SK-N-SH treated with all-trans-retinoic acid at 6 μM for 48 hours (cell line): ENCODE measurements at regions not wholly inside any gene's neighbourhood (a gene's known extent, or its start where the extent isn't known, plus 50 kb on each side); places are given as distances from the start of the nearest gene placed in this dataset.

ENCODE experiments used
- ATAC-seq: fragments of 200-7000 bp; cut with Tn5 transposase; 3 replicates; pipeline ENCODE4 v1.9.1; 2020; ENCODE audit warnings: mild to moderate bottlenecking, moderate library complexity
- ARNTL ChIP-seq: fragments of 450-650 bp; formaldehyde crosslinking; IDR thresholded peaks from 2 replicates; pipeline ENCODE4 v1.5.0; 2020; ENCODE audit warnings: low read depth, mild to moderate bottlenecking, moderate library complexity, borderline replicate concordance
- BACH2 ChIP-seq: fragments of 250-450 bp; sonication (Bioruptor Pico); IDR thresholded peaks from 2 replicates; pipeline ENCODE4 v1.9.0; 2021; ENCODE audit warnings: mild to moderate bottlenecking, borderline replicate concordance
- CREB5 ChIP-seq: fragments of 250-450 bp; sonication (Bioruptor Pico); IDR thresholded peaks from 2 replicates; pipeline ENCODE4 v1.5.1; 2020; ENCODE audit warnings: low read depth, mild to moderate bottlenecking, moderate library complexity
- CSRNP3 ChIP-seq: fragments of 250-450 bp; sonication (Bioruptor Pico); IDR thresholded peaks from 2 replicates; pipeline ENCODE4 v1.5.1; 2021; ENCODE audit warnings: mild to moderate bottlenecking, moderate library complexity
- ESRRG ChIP-seq: fragments of 250-450 bp; sonication (Bioruptor Pico); IDR thresholded peaks from 2 replicates; pipeline ENCODE4 v1.6.1; 2021; ENCODE audit warnings: mild to moderate bottlenecking
- GLIS3 ChIP-seq: fragments of 250-450 bp; sonication (Bioruptor Pico); IDR thresholded peaks from 2 replicates; pipeline ENCODE4 v1.5.0; 2020; ENCODE audit warnings: mild to moderate bottlenecking, moderate library complexity
- ISL1 ChIP-seq: fragments of 250-450 bp; sonication (Bioruptor Pico); IDR thresholded peaks from 2 replicates; pipeline ENCODE4 v2.1.2; 2022; ENCODE audit warnings: mild to moderate bottlenecking, moderate library complexity
- OSR1 ChIP-seq: fragments of 250-450 bp; sonication (Bioruptor Pico); IDR thresholded peaks from 2 replicates; pipeline ENCODE4 v1.8.0; 2022; ENCODE audit warnings: moderate library complexity, mild to moderate bottlenecking, inconsistent platforms
- PATZ1 ChIP-seq: fragments of 250-450 bp; sonication (Bioruptor Pico); IDR thresholded peaks from 2 replicates; pipeline ENCODE4 v1.8.0; 2020; ENCODE audit warnings: mild to moderate bottlenecking, moderate library complexity, borderline replicate concordance
- RARB ChIP-seq: fragments of 250-450 bp; sonication (Bioruptor Pico); IDR thresholded peaks from 2 replicates; pipeline ENCODE4 v1.8.0; 2021; ENCODE audit warnings: mild to moderate bottlenecking, moderate library complexity
- SNAI2 ChIP-seq: fragments of 250-450 bp; sonication (Bioruptor Pico); IDR thresholded peaks from 2 replicates; pipeline ENCODE4 v1.5.0; 2020; ENCODE audit warnings: mild to moderate bottlenecking, moderate library complexity
- TCF4 ChIP-seq: fragments of 250-450 bp; sonication (Bioruptor Pico); IDR thresholded peaks from 2 replicates; pipeline ENCODE4 v1.8.0; 2021; ENCODE audit warnings: mild to moderate bottlenecking, moderate library complexity, borderline replicate concordance
- TOX ChIP-seq: fragments of 250-450 bp; sonication (Bioruptor Pico); IDR thresholded peaks from 2 replicates; pipeline ENCODE4 v1.8.0; 2021; ENCODE audit warnings: mild to moderate bottlenecking, moderate library complexity, borderline replicate concordance
- TSHZ2 ChIP-seq: fragments of 250-450 bp; sonication (Bioruptor Pico); IDR thresholded peaks from 2 replicates; pipeline ENCODE4 v1.5.0; 2020; ENCODE audit warnings: mild to moderate bottlenecking, moderate library complexity
- ZC3H10 ChIP-seq: fragments of 250-450 bp; sonication (Bioruptor Pico); IDR thresholded peaks from 2 replicates; pipeline ENCODE4 v1.5.1; 2021; ENCODE audit warnings: mild to moderate bottlenecking, moderate library complexity
- ZFP3 ChIP-seq: fragments of 250-450 bp; sonication (Bioruptor Pico); IDR thresholded peaks from 2 replicates; pipeline ENCODE4 v1.5.0; 2020; ENCODE audit warnings: mild to moderate bottlenecking, moderate library complexity
- ZNF565 ChIP-seq: fragments of 450-650 bp; formaldehyde crosslinking; conservative IDR thresholded peaks from 2 replicates; pipeline ENCODE4 v1.5.0; 2020; ENCODE audit warnings: low read depth, mild to moderate bottlenecking, moderate library complexity
- ZNF70 ChIP-seq: fragments of 450-650 bp; formaldehyde crosslinking; IDR thresholded peaks from 2 replicates; pipeline ENCODE4 v1.5.0; 2020; ENCODE audit warnings: mild to moderate bottlenecking, moderate library complexity
- ZNF8 ChIP-seq: fragments of 450-650 bp; formaldehyde crosslinking; IDR thresholded peaks from 2 replicates; pipeline ENCODE4 v1.5.0; 2020; ENCODE audit warnings: mild to moderate bottlenecking, moderate library complexity

GRCh38 chr5:96112703-96113102 lies 151.1 kb upstream of the ELL2 start:
- ATAC-seq, result no peak
- TF ChIP-seq TCF4 (CRISPR knock-in tag) (no peak), ZNF565 (no peak), BACH2 (CRISPR knock-in tag) (no peak), ZNF8 (CRISPR knock-in tag) (no peak), ESRRG (CRISPR knock-in tag) (no peak), ZNF70 (CRISPR knock-in tag) (no peak)
- TF ChIP-seq, all 23 proteins: peak for 0

GRCh38 chr5:96112123-96112670 lies 150.5 kb upstream of the ELL2 start:
- TF ChIP-seq OSR1 (CRISPR knock-in tag) (no peak), ARNTL (CRISPR knock-in tag) (no peak), CSRNP3 (CRISPR knock-in tag) (no peak), BACH2 (CRISPR knock-in tag) (no peak), ISL1 (no peak), ZNF70 (CRISPR knock-in tag) (no peak), ZNF565 (no peak), RARB (CRISPR knock-in tag) (no peak), TSHZ2 (no peak), TCF4 (CRISPR knock-in tag) (no peak), ZNF8 (CRISPR knock-in tag) (no peak), CREB5 (CRISPR knock-in tag) (no peak), ZFP3 (CRISPR knock-in tag) (no peak), ZC3H10 (no peak)
- ATAC-seq, result no peak

- TF ChIP-seq GLIS3 (CRISPR knock-in tag) (no peak), OSR1 (CRISPR knock-in tag) (no peak), ZNF565 (no peak), CREB5 (CRISPR knock-in tag) (no peak), CSRNP3 (CRISPR knock-in tag) (no peak), RARB (CRISPR knock-in tag) (no peak), TOX (no peak), ARNTL (CRISPR knock-in tag) (no peak), PATZ1 (CRISPR knock-in tag) (no peak), ZC3H10 (no peak), TSHZ2 (no peak), SNAI2 (CRISPR knock-in tag) (no peak)
Measured at GRCh38 chr5:96111080-96111756, 149.6 kb upstream of the ELL2 start.

More at GRCh38 chr5:96111080-96111756, 149.6 kb upstream of the ELL2 start:
- ATAC-seq, result no peak
